ENCODE measurements at regions not wholly inside any gene's neighbourhood (a gene's known extent, or its start where the extent isn't known, plus 50 kb on each side); places are given as distances from the start of the nearest gene placed in this dataset.

GRCh38 chr2:129734343-129735034 lies 245.0 kb upstream of the RAB6C start:
- TF ChIP-seq CTCF (IDR thresholded peaks at IDR 0.05 in 4 of 5, conservative IDR thresholded peaks at IDR 0.05 in 1 of 5) (no peak), POLR2A (IDR thresholded peaks at IDR 0.05) (no peak)
